ENCODE measurements at regions not wholly inside any gene's neighbourhood (a gene's known extent, or its start where the extent isn't known, plus 50 kb on each side); places are given as distances from the start of the nearest gene placed in this dataset.

- H3K9me3 ChIP-seq (replicated peaks; ENCODE audit: control insufficient read depth, insufficient read depth, low read length), result no peaks in the 10 kb centered on the region
- H3K27me3 ChIP-seq (replicated peaks in 1 of 2; ENCODE audit: control insufficient read depth in 2 of 2, insufficient read depth in 2 of 2, low read length in 1 of 2), result no peaks in the 10 kb centered on the region
- no TSS peak for BruUV-seq (replicated peaks)
- no peak overlapping the region for H3K4me3 ChIP-seq
- DNase-seq (ENCODE audit: low read depth, low spot score) (no peak), ATAC-seq (no peak), FAIRE-seq (no peak)
- ChIA-PET SMC1A (ENCODE audit: uncharacterized antibody, unreplicated experiment) (interaction anchor here (0.8 kb wide), 1 partner anchor 172 kb away, joined by 3 read pairs; no protein-coding TSS in a partner anchor), RAD21 (ENCODE audit: unreplicated experiment) (no interaction called here), CTCF (interaction anchor here (1.6 kb wide), 1 partner anchor 280 kb away, joined by 3 read pairs; no protein-coding TSS in a partner anchor), POLR2A (no interaction called here)
- no peak overlapping the region for H3K9ac ChIP-seq (ENCODE audit: control insufficient read depth, insufficient read depth, low read length)
- H2AFZ ChIP-seq (ENCODE audit: control insufficient read depth, low read depth, low read length), result no peak overlapping the region
- no peaks in the 10 kb centered on the region for H3K79me2 ChIP-seq (ENCODE audit: control insufficient read depth, insufficient read depth, low read length)
- TF ChIP-seq NBN (IDR thresholded peaks at IDR 0.05), result no peak
- no peak for TF ChIP-seq KLF5 (IDR thresholded peaks at IDR 0.05; ENCODE audit: partially characterized antibody)
- no peak for TF ChIP-seq ZNF274 (IDR thresholded peaks at IDR 0.05; ENCODE audit: insufficient read depth, insufficient read length)
- TF ChIP-seq BCL11A (IDR thresholded peaks at IDR 0.05; ENCODE audit: low read depth, low read length), result no peak
- TF ChIP-seq ZNF217 (IDR thresholded peaks at IDR 0.05), result no peak
- intact Hi-C loops (cut with micrococcal nuclease; ENCODE audit: unreplicated experiment) (no loop called here), in situ Hi-C loops (cut with MboI) (no loop called here)
- H4K20me1 ChIP-seq (ENCODE audit: control insufficient read depth, insufficient read depth), result no peaks in the 10 kb centered on the region
- H3K36me3 ChIP-seq (ENCODE audit: control insufficient read depth in 2 of 2, insufficient read depth in 2 of 2, low read length in 1 of 2), result no peaks in the 10 kb centered on the region
- H3K4me1 ChIP-seq (ENCODE audit: control insufficient read depth, insufficient read depth, low read length), result no peaks in the 10 kb centered on the region
- H3K4me2 ChIP-seq (ENCODE audit: control insufficient read depth, insufficient read depth), result no peak overlapping the region
- H3K27ac ChIP-seq (ENCODE audit: control insufficient read depth, insufficient read depth), result no peak overlapping the region
Measured at GRCh38 chr6:91713911-91714310, 1127.0 kb upstream of the MAP3K7 start.

GRCh38 chr6:91711518-91711917 lies 1124.6 kb upstream of the MAP3K7 start:
- CTCF ChIA-PET, result interaction anchor here (1.7 kb wide), 1 partner anchor 11 kb away, joined by 3 read pairs; no protein-coding TSS in a partner anchor
- TF ChIP-seq FOS (IDR thresholded peaks at IDR 0.05; ENCODE audit: borderline replicate concordance, extremely low read depth, insufficient read length) (no peak), EP300 (IDR thresholded peaks at IDR 0.05; ENCODE audit: borderline replicate concordance in 1 of 2, control insufficient read depth in 1 of 2, low read depth in 2 of 2, low read length in 2 of 2) (no peak), ZZZ3 (IDR thresholded peaks at IDR 0.05; ENCODE audit: control insufficient read depth, insufficient read length, low read depth) (no peak), KAT2A (conservative IDR thresholded peaks at IDR 0.05; ENCODE audit: control insufficient read depth, low read depth, low read length) (no peak), BCL3 (IDR thresholded peaks at IDR 0.05; ENCODE audit: borderline replicate concordance, insufficient read depth, low read depth, low read length, poor library complexity, severe bottlenecking) (no peak), NFYA (IDR thresholded peaks at IDR 0.05; ENCODE audit: borderline replicate concordance, low read depth, low read length) (no peak), NFIC (IDR thresholded peaks at IDR 0.05; ENCODE audit: low read depth, low read length) (no peak), SUZ12 (IDR thresholded peaks at IDR 0.05; ENCODE audit: unreplicated experiment) (no peak), CBFB (IDR thresholded peaks at IDR 0.05; ENCODE audit: low read depth) (no peak), ZBED1 (IDR thresholded peaks at IDR 0.05; ENCODE audit: borderline replicate concordance) (no peak), RAD21 (IDR thresholded peaks at IDR 0.05; ENCODE audit: insufficient read depth, low read depth, low read length) (no peak), KDM1A (IDR thresholded peaks at IDR 0.05; ENCODE audit: borderline replicate concordance) (no peak), CBX3 (IDR thresholded peaks at IDR 0.05; ENCODE audit: borderline replicate concordance, low read depth) (no peak), TCF12 (IDR thresholded peaks at IDR 0.05; ENCODE audit: low read depth, low read length) (no peak), DPF2 (IDR thresholded peaks at IDR 0.05) (no peak), SREBF1 (IDR thresholded peaks at IDR 0.05; ENCODE audit: low read length) (no peak)

More at GRCh38 chr6:91711518-91711917, 1124.6 kb upstream of the MAP3K7 start:
- no peak overlapping the region for H3K4me2 ChIP-seq (ENCODE audit: control insufficient read depth, insufficient read depth)
- no peaks in the 10 kb centered on the region for H3K4me1 ChIP-seq (ENCODE audit: control insufficient read depth, insufficient read depth, low read length)
- SMC1A ChIA-PET (ENCODE audit: uncharacterized antibody, unreplicated experiment), result interaction anchor here (0.9 to 1.8 kb wide), 2 partner anchors 10 to 18 kb away, joined by 4 to 5 read pairs; no protein-coding TSS in a partner anchor
- intact Hi-C loops (cut with micrococcal nuclease; ENCODE audit: unreplicated experiment) (no loop called here), in situ Hi-C loops (cut with MboI) (no loop called here)
- DNase-seq (ENCODE audit: low read depth, low spot score), result no peak
- H2AFZ ChIP-seq (ENCODE audit: control insufficient read depth, low read depth, low read length), result no peak overlapping the region
- FAIRE-seq, result no peak
- H3K79me2 ChIP-seq (ENCODE audit: control insufficient read depth, insufficient read depth, low read length), result no peaks in the 10 kb centered on the region
- POLR2A ChIA-PET, result no interaction called here
- RAD21 ChIA-PET (ENCODE audit: unreplicated experiment), result interaction anchor here (0.6 to 1.4 kb wide), 3 partner anchors 9 to 630 kb away, joined by 3 to 4 read pairs (median 3); no protein-coding TSS in a partner anchor
- ATAC-seq, result no peak
- no peaks in the 10 kb centered on the region for H4K20me1 ChIP-seq (ENCODE audit: control insufficient read depth, insufficient read depth)
- H3K9me3 ChIP-seq (replicated peaks; ENCODE audit: control insufficient read depth, insufficient read depth, low read length), result no peaks in the 10 kb centered on the region
- no peak overlapping the region for H3K27ac ChIP-seq (ENCODE audit: control insufficient read depth, insufficient read depth)
- no peaks in the 10 kb centered on the region for H3K27me3 ChIP-seq (replicated peaks in 1 of 2; ENCODE audit: control insufficient read depth in 2 of 2, insufficient read depth in 2 of 2, low read length in 1 of 2)
- H3K4me3 ChIP-seq, result no peak overlapping the region
- WGBS (ENCODE audit: insufficient coverage, insufficient replicate concordance, low lambda C conversion rate, missing lambda C conversion rate), result 35% methylated on average over 2 of the region's 2 CpGs
- H3K36me3 ChIP-seq (ENCODE audit: control insufficient read depth in 2 of 2, insufficient read depth in 2 of 2, low read length in 1 of 2), result no peaks in the 10 kb centered on the region
- no TSS peak for BruUV-seq (replicated peaks)
- H3K9ac ChIP-seq (ENCODE audit: control insufficient read depth, insufficient read depth, low read length), result no peak overlapping the region

Measured in GM12878 (cell line).